ENCODE measurements at regions not wholly inside any gene's neighbourhood (a gene's known extent, or its start where the extent isn't known, plus 50 kb on each side); places are given as distances from the start of the nearest gene placed in this dataset.
A peak's percentile ranks its signal among the peaks of the same experiment; 100 is the strongest.
"Not testable (repeated sequence)": the region's sequence is repeated elsewhere in the genome, so short reads cannot be mapped to it uniquely, and the experiment has no call there.

DNA sequence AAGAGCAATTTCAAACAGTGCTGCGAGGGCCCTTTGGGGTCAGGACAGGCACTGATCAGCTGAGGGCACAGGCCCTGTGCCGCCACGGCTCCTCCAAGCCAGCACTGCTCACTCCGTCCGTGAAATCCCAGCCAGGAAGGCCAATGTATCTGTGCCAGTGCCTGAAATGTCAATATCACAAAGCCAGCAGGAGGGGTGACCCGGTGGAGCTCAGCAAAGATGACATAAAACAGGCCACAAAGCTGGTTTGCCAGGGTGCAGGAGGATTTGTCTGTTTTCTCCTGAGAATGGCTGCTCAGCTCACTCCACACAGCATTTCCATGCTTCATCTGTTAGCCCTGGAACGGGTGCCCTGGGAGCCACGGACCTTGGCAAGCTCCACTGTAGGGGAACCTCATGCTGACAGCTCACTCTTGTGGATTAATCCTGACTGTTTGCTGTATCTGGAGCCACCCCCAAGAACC, 192.5 kb upstream of the SULF2 start:
- CTCF ChIA-PET: interaction anchor here (1.0 kb wide), 1 partner anchor 212 kb away, joined by 3 read pairs; no protein-coding TSS in a partner anchor
- H3K4me3 ChIP-seq (ENCODE audit: low read depth, low read length); POLR2A ChIA-PET; DNase-seq (ENCODE audit: low read depth, low spot score): not testable (repeated sequence)

DNA sequence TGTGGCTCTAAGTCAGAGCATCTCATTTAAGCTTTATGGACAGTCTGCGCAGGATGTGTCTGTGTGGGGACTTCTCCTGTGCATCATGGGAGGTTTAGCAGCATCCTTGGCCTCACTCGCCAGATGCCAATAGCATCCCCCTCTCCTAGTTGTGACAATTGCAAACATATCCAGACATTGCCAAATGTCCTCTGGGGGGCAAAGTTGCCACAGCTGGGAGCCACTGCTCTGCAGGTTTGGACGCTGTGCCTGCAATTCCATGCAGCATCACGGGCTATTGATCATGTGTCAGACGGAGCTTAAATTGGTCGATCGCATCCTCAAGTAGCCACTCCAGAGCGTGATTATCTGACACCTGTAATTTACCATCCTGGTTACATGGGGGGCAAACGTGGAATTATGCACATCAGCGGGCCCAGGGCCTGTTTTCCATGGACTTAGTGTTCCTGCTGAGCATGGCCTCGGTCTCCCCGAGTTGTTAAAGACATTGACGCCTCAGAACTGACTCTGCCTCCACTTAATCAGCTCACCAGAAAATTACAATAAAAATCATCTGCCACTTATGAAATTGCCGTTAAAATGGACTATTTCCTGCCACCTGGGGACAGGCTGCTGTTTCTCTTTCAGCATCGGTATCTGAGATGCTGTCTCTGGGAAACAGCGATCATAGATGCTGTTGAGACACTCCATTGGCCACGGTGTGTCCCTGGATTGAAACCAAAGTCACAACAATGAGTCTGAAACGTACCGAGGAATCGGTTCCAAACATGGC, 191.9 kb upstream of the SULF2 start:
- POLR2A ChIA-PET; DNase-seq (ENCODE audit: low read depth, low spot score); H3K4me3 ChIP-seq (ENCODE audit: low read depth, low read length): not testable (repeated sequence)

DNA sequence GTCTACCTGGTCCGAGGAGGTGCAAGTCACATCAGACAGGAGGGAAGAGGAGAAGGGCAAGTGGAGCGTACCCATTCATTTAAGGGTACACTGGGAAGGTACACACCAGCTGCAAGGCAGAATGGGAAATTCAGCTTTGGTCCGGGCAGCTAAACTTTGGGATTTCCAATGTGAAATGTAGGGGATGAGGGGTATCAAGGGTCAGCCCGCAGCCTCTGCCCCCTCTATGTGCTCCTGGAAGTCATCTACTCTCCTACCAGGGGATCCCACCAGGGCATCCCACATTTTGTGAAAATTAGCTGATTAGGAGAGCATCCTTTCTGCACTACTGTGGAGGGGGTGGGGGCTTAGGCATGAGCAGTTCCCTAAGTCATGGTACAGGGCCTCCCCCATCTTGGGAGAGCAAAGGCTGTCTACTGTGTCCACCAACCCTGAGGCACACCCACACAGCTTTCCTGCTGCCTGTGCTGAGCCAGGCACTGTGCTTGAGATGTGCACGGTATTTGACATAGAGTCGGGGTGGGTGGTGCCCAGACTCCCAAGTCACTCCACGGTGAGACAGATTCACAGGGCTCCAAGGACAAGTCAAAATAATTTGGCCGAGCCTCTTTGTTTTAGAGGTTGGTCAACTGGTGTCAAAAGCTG, 189.1 kb upstream of the SULF2 start:
- no peak overlapping the region for H3K4me3 ChIP-seq (ENCODE audit: low read depth, low read length)
- TF ChIP-seq, protein P1, sequence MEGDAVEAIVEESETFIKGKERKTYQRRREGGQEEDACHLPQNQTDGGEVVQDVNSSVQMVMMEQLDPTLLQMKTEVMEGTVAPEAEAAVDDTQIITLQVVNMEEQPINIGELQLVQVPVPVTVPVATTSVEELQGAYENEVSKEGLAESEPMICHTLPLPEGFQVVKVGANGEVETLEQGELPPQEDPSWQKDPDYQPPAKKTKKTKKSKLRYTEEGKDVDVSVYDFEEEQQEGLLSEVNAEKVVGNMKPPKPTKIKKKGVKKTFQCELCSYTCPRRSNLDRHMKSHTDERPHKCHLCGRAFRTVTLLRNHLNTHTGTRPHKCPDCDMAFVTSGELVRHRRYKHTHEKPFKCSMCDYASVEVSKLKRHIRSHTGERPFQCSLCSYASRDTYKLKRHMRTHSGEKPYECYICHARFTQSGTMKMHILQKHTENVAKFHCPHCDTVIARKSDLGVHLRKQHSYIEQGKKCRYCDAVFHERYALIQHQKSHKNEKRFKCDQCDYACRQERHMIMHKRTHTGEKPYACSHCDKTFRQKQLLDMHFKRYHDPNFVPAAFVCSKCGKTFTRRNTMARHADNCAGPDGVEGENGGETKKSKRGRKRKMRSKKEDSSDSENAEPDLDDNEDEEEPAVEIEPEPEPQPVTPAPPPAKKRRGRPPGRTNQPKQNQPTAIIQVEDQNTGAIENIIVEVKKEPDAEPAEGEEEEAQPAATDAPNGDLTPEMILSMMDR (IDR thresholded peaks at IDR 0.05; ENCODE audit: insufficient read depth, low read length, missing control alignments): no peak
- ChIA-PET CTCF (no interaction called here), POLR2A (no interaction called here)
- DNase-seq (ENCODE audit: low read depth, low spot score): no peak

More for the DNA sequence above, 191.9 kb upstream of the SULF2 start:
- CTCF ChIA-PET: not testable (repeated sequence)

GRCh38 chr20:47973519-47974233, 188.4 kb upstream of the SULF2 start:
- CTCF ChIA-PET: no interaction called here
- TF ChIP-seq, protein P1 (IDR thresholded peaks at IDR 0.05; ENCODE audit: insufficient read depth, low read length, missing control alignments): no peak
- DNase-seq (ENCODE audit: low read depth, low spot score): no peak
- POLR2A ChIA-PET: no interaction called here
- H3K4me3 ChIP-seq (ENCODE audit: low read depth, low read length): no peak overlapping the region

- POLR2A ChIA-PET: no interaction called here
These were observed 187.6 kb upstream of the SULF2 start for GRCh38 chr20:47972916-47973309.

GRCh38 chr20:47972297-47972915, 187.1 kb upstream of the SULF2 start:
- CTCF ChIA-PET; DNase-seq (ENCODE audit: low read depth, low spot score); H3K4me3 ChIP-seq (ENCODE audit: low read depth, low read length); POLR2A ChIA-PET: not testable (repeated sequence)
- TF ChIP-seq, protein P1 (IDR thresholded peaks at IDR 0.05; ENCODE audit: insufficient read depth, low read length, missing control alignments): peak; percentile 6

More at GRCh38 chr20:47972916-47973309, 187.6 kb upstream of the SULF2 start:
- CTCF ChIA-PET: no interaction called here
- no peak for DNase-seq (ENCODE audit: low read depth, low spot score)
- TF ChIP-seq, protein P1 (IDR thresholded peaks at IDR 0.05; ENCODE audit: insufficient read depth, low read length, missing control alignments): no peak
- H3K4me3 ChIP-seq (ENCODE audit: low read depth, low read length): no peak overlapping the region

All from AG04449 (cell line).